ENCODE measurements at regions not wholly inside any gene's neighbourhood (a gene's known extent, or its start where the extent isn't known, plus 50 kb on each side); places are given as distances from the start of the nearest gene placed in this dataset.

GRCh38 chr10:61825001-61825400 lies 76.5 kb upstream of the ARID5B start:
- Histone ChIP-seq H3K27me3 (no peaks in the 10 kb centered on the region), H3K4me1 (no peaks in the 10 kb centered on the region), H3K36me3 (no peaks in the 10 kb centered on the region), H3K27ac (no peak overlapping the region), H3K9me3 (no peaks in the 10 kb centered on the region), H3K4me3 (no peak overlapping the region)
- WGBS, 2 donors, result 87% methylated on average over 5 of the region's 5 CpGs
- DNase-seq (ENCODE audit: low spot score in 2 of 2), result no peak
- no peak for TF ChIP-seq POLR2A (IDR thresholded peaks at IDR 0.05)
- TF ChIP-seq CTCF (IDR thresholded peaks at IDR 0.05), result no peak
- TF ChIP-seq EP300 (IDR thresholded peaks at IDR 0.05), result no peak

- Histone ChIP-seq H3K4me1 (no peaks in the 10 kb centered on the region), H3K36me3 (no peaks in the 10 kb centered on the region), H3K4me3 (no peak overlapping the region), H3K27me3 (no peaks in the 10 kb centered on the region), H3K9me3 (no peaks in the 10 kb centered on the region), H3K27ac (no peak overlapping the region)
- 75 to 76% methylated on average over 4 of the region's 4 CpGs for WGBS, 2 donors
- TF ChIP-seq POLR2A (IDR thresholded peaks at IDR 0.05) (no peak), EP300 (IDR thresholded peaks at IDR 0.05) (no peak), CTCF (IDR thresholded peaks at IDR 0.05) (no peak)
- DNase-seq (ENCODE audit: low spot score in 2 of 2), result no peak
These were observed 75.9 kb upstream of the ARID5B start for GRCh38 chr10:61825628-61826027.

GRCh38 chr10:61828034-61828433 lies 73.5 kb upstream of the ARID5B start:
- H3K4me3 ChIP-seq, result no peak overlapping the region
- 93 to 96% methylated on average over 1 of the region's 1 CpG for whole genome bisulfite sequencing, 2 donors
- H3K36me3 ChIP-seq, result no peaks in the 10 kb centered on the region
- TF ChIP-seq CTCF (IDR thresholded peaks at IDR 0.05) (no peak), POLR2A (IDR thresholded peaks at IDR 0.05) (no peak), EP300 (IDR thresholded peaks at IDR 0.05) (no peak)
- H3K4me1 ChIP-seq, result no peaks in the 10 kb centered on the region
- no peaks in the 10 kb centered on the region for H3K27me3 ChIP-seq
- no peak for DNase-seq (ENCODE audit: low spot score in 2 of 2)
- no peak overlapping the region for H3K27ac ChIP-seq
- no peaks in the 10 kb centered on the region for H3K9me3 ChIP-seq

- no peak for TF ChIP-seq EP300 (IDR thresholded peaks at IDR 0.05)
- TF ChIP-seq CTCF (IDR thresholded peaks at IDR 0.05), result no peak
- TF ChIP-seq POLR2A (IDR thresholded peaks at IDR 0.05), result no peak
- no peaks in the 10 kb centered on the region for H3K4me1 ChIP-seq
- H3K9me3 ChIP-seq, result no peaks in the 10 kb centered on the region
- no peak for DNase-seq (ENCODE audit: low spot score in 2 of 2)
- H3K36me3 ChIP-seq, result no peaks in the 10 kb centered on the region
- H3K27me3 ChIP-seq, result no peaks in the 10 kb centered on the region
- H3K27ac ChIP-seq, result no peak overlapping the region
- no peak overlapping the region for H3K4me3 ChIP-seq
- WGBS, 2 donors, result 91 to 94% methylated on average over 3 of the region's 3 CpGs
These were observed 72.7 kb upstream of the ARID5B start for GRCh38 chr10:61828788-61829187.

- H3K36me3 ChIP-seq, result no peaks in the 10 kb centered on the region
- no peaks in the 10 kb centered on the region for H3K9me3 ChIP-seq
- no peak overlapping the region for H3K4me3 ChIP-seq
- peaks cover 0 to 4% (median 0%) of the 10 kb centered on the region in 4 donors for H3K4me1 ChIP-seq
- no peak for DNase-seq (ENCODE audit: low spot score in 2 of 2)
- no peak for TF ChIP-seq CTCF (IDR thresholded peaks at IDR 0.05)
- no peak for TF ChIP-seq EP300 (IDR thresholded peaks at IDR 0.05)
- TF ChIP-seq POLR2A (IDR thresholded peaks at IDR 0.05), result no peak
- no peak overlapping the region for H3K27ac ChIP-seq
- 73 to 79% methylated on average over 7 of the region's 7 CpGs for WGBS, 2 donors
- H3K27me3 ChIP-seq, result no peaks in the 10 kb centered on the region
These were observed 71.2 kb upstream of the ARID5B start for GRCh38 chr10:61830072-61830845.
